HG03025 (cell line): ENCODE measurements at regions not wholly inside any gene's neighbourhood (a gene's known extent, or its start where the extent isn't known, plus 50 kb on each side); places are given as distances from the start of the nearest gene placed in this dataset.
A peak's percentile ranks its signal among the peaks of the same experiment; 100 is the strongest.
"Not testable (repeated sequence)": the region's sequence is repeated elsewhere in the genome, so short reads cannot be mapped to it uniquely, and the experiment has no call there.

Source experiments
- ATAC-seq: cut with Tn5 transposase; IDR thresholded peaks from one replicate; pipeline ENCODE4 v1.9.1; 2021; ENCODE audit warnings: mild to moderate bottlenecking, moderate library complexity; ENCODE audit not compliant: unreplicated experiment, low FRiP score

- no peak for ATAC-seq
These were observed 133.8 kb upstream of the ANKRD50 start for GRCh38 chr4:124846306-124846705.

GRCh38 chr4:124839786-124840390, 127.4 kb upstream of the ANKRD50 start:
- ATAC-seq = no peak

GRCh38 chr4:124833831-124834505, 121.4 kb upstream of the ANKRD50 start:
- no peak for ATAC-seq

- no peak for ATAC-seq
These were observed 115.8 kb upstream of the ANKRD50 start for GRCh38 chr4:124828382-124828781.

GRCh38 chr4:124817531-124817930, 105.0 kb upstream of the ANKRD50 start:
- ATAC-seq = no peak

DNA sequence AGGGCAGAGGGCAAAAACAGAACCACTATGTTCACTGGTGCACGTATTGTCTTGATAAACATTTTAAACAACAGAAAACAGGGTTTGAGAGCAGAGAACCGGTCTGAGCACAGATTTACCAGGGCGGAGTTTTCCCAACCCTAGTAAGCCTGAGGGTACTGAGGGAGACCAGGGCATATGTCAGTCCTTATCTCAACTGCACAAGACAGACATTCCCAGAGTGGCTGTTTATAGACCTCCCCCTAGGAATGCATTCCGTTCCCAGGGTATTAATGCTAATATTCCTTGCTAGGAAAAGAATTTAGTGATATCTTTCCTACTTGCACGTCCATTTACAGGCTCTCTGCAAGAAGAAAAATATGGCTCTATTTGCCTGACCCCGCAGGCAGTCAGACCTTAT, 99.7 kb upstream of the ANKRD50 start:
- ATAC-seq = not testable (repeated sequence)

DNA sequence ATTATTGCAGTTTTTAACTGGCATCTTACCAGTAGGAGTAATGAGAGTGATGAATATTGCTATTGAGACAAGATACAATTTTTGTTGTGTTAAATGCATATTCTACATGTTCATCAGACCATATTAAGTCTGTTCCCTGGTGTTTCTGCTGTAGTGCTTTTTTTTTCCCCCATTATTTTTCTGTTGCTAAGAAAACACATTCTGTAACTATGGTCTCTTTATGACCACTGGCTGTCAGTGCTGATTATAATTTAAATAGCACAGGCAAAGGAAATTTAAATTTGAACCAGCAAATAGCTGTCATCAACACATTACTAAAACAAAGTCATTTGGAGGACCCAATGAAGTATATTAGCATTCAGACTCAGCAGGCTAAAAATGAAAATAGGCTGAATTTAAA, 98.3 kb upstream of the ANKRD50 start:
- no peak for ATAC-seq

- ATAC-seq = no peak
These were observed 94.9 kb upstream of the ANKRD50 start for GRCh38 chr4:124807421-124807820.

GRCh38 chr4:124806403-124806802, 93.9 kb upstream of the ANKRD50 start:
- no peak for ATAC-seq

GRCh38 chr4:124804584-124804983, 92.1 kb upstream of the ANKRD50 start:
- peak; percentile 73 for ATAC-seq

GRCh38 chr4:124804041-124804440, 91.5 kb upstream of the ANKRD50 start:
- ATAC-seq = no peak

DNA sequence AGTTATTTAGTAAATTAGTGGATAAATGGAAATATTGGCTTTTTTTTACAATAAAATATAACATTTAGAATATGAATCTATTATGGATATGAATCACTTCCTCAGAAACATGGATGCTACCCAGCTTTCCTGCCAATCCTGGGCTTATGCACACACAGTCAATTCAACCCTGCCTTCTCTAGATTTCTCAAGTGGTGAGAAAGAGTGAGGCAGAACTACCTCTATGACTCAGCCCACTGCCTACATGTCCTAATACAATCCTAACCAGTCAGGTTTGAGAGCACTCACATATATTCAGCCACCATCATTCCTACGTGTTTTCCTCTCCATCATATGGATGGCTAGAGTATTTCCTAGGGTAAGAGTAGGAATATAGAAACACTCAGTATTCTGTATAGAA, 91.1 kb upstream of the ANKRD50 start:
- no peak for ATAC-seq

- ATAC-seq = no peak
These were observed 90.5 kb upstream of the ANKRD50 start for GRCh38 chr4:124803026-124803425.

DNA sequence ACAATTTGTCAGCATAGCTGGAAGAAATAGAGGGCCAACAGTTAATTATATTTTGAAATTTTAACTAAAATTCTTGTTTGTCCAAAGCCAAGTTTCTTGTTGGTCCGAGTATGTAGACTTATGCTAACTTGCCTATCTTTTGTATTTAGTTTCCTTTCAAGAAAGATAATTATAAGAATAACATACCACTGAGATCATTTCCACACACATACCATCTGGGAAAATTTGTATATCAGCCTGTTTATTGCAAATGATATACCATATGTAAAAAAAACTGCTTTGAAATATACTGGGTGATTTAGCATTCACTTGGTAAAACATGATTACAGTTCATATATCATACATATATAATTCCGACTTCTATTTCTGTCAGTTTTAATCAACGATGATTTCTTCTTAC, 84.7 kb upstream of the ANKRD50 start:
- ATAC-seq = no peak

- no peak for ATAC-seq
These were observed 77.9 kb upstream of the ANKRD50 start for GRCh38 chr4:124790471-124790870.

DNA sequence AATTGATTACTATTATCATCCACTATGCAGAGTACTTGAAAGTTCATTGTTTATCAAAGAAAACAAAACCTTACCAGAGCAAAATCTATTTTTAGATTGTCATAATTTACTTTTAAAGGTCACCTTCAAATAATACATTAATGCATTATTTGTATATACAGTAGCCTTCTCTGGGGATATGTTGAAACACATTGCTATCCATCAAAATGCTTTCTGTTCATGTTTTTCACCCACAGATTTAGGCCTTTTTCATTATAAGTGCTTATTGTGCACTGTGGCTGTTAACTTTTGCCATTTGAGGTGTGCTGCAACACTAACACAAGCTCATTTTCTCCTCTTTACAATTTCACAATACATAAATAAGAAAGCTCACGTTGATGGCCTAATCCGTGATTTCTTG, 74.1 kb upstream of the ANKRD50 start:
- ATAC-seq = no peak

- ATAC-seq = no peak
These were observed 73.1 kb upstream of the ANKRD50 start for GRCh38 chr4:124785645-124786044.

- no peak for ATAC-seq
These were observed 71.3 kb upstream of the ANKRD50 start for GRCh38 chr4:124783847-124784246.

DNA sequence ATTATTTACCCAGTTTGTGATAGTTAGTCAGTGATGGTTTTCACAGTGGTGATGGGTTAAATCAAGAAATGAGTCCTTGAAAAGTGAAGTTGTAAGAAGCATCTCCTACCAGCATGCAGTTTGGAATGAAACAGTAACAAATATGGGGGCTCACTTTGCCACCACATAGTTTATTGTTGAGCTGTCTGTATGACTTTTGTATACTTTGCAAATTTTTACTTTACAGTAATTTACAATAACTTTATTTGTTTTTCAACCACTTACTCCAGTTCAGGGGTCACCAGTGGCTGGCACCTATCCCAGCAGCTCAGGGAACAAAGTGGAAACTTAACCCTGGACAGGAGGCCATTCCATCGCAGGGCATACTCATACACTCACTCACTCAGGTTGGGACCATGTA, 64.5 kb upstream of the ANKRD50 start:
- no peak for ATAC-seq

DNA sequence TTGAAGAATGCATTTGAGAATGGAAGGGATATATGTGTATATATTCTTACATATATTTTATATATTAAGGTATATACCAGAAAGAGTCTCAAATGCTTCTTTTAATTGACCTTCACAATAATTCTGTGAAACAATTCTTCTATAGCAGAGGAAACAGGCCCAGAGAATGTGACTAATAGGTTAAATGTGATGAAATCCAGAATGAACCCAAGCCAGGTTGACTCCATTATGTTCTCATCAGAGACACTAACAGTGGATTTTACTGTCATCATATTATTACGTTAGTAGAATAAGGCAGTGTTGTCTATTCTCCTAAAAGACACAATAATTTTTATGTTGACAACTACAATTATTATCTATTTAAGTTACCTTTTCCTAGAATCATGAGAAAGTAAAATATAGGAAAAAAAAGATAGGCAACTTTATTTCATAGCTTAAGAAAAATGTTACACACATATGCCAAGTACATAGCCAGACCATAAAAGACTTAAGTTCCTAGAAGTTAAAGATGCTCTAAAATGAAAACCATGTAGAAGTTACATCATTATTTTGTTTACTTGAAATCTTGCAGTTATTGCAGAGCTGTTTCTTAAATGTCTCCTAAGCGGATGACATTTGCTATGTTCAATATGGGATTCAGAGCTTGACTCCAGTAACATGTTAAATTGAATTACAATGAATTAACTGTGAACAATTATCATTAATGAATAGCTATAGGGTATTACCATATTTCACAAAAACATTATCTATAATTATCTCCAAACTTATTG, 56.2 kb upstream of the ANKRD50 start:
- ATAC-seq = no peak

GRCh38 chr4:124762956-124763355, 50.4 kb upstream of the ANKRD50 start:
- no peak for ATAC-seq
